Erythroblast (primary cell): ENCODE measurements at regions not wholly inside any gene's neighbourhood (a gene's known extent, or its start where the extent isn't known, plus 50 kb on each side); places are given as distances from the start of the nearest gene placed in this dataset.

Experiments
- GATA1 ChIP-seq: IDR thresholded peaks from 2 replicates; pipeline ENCODE4 v1.6.1; 2011; ENCODE audit warnings: low read depth, mild to moderate bottlenecking, control low read depth, low read length, moderate library complexity
- POLR2A ChIP-seq: IDR thresholded peaks from 2 replicates; pipeline ENCODE4 v1.6.1; 2011; ENCODE audit warnings: mild to moderate bottlenecking, low read length

- no peak for TF ChIP-seq POLR2A
- TF ChIP-seq GATA1, result no peak
Measured at GRCh38 chr12:20210621-20211215, 157.6 kb upstream of the PDE3A start.
